IPS-20b (cell line): ENCODE measurements at regions not wholly inside any gene's neighbourhood (a gene's known extent, or its start where the extent isn't known, plus 50 kb on each side); places are given as distances from the start of the nearest gene placed in this dataset.

Experiments used
- H3K27ac ChIP-seq: one replicate; pipeline ENCODE4 v1.5.1; 2013; ENCODE audit warnings: low read length
- H3K27me3 ChIP-seq: 2 replicates; pipeline ENCODE4 v1.6.1; 2013; ENCODE audit warnings: mild to moderate bottlenecking, low read length, inconsistent platforms; ENCODE audit not compliant: insufficient read depth
- H3K36me3 ChIP-seq: 2 replicates; pipeline ENCODE4 v1.6.1; 2013; ENCODE audit warnings: low read depth, mild to moderate bottlenecking, inconsistent platforms, low read length, moderate library complexity; ENCODE audit not compliant: insufficient read depth
- H3K4me1 ChIP-seq: 2 replicates; pipeline ENCODE4 v1.6.1; 2013; ENCODE audit warnings: mild to moderate bottlenecking, control low read depth, inconsistent platforms, low read length, moderate library complexity; ENCODE audit not compliant: insufficient read depth
- H3K4me3 ChIP-seq: 2 replicates; pipeline ENCODE4 v1.5.1; 2013; ENCODE audit warnings: mild to moderate bottlenecking, low read length, inconsistent platforms
- H3K9ac ChIP-seq: 2 replicates; pipeline ENCODE4 v1.6.1; 2013; ENCODE audit warnings: low read depth, mild to moderate bottlenecking, inconsistent platforms, low read length, moderate library complexity
- H3K9me3 ChIP-seq: 2 replicates; pipeline ENCODE4 v1.6.1; 2013; ENCODE audit warnings: mild to moderate bottlenecking, low read depth, low read length, inconsistent platforms; ENCODE audit not compliant: insufficient read depth

DNA sequence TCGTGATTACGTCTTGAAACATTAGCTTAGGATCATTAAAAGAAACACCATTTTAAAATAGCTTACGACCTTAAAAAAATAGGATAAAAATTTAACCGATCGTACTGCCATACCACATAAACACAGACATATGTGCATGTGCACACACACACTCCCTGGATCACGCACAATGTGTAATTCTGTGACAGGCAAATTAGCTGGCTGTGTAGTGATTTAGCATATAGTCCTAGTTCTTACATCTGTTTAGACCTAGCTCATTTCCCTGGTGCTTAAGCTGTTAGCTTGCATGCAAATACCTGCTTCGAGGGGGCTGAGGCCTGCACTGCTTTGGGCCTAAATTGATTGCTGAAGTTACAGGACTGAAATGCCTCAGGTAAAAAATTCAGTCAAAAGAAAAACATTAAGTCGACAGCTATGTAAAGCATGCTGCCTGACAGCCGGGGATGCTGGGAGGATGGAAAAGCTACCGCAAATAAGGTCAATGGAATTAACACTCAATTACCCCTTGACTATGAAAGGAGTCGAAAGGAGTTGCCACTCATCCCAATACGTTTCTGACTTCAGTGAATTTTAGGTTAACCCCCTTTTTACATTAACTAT lies 267.1 kb upstream of the FZD8 start:
- H3K27ac ChIP-seq = no peak overlapping the region
- H3K9me3 ChIP-seq = no peaks in the 10 kb centered on the region
- peaks cover 33% of the 10 kb centered on the region for H3K4me1 ChIP-seq
- no peak overlapping the region; the same call in 1 of the 2 replicates for H3K9ac ChIP-seq
- H3K27me3 ChIP-seq = no peaks in the 10 kb centered on the region
- no peaks in the 10 kb centered on the region for H3K36me3 ChIP-seq
- H3K4me3 ChIP-seq = no peak overlapping the region

GRCh38 chr10:35908451-35908850 lies 266.4 kb upstream of the FZD8 start:
- no peak overlapping the region for H3K4me3 ChIP-seq
- peaks cover 33% of the 10 kb centered on the region for H3K4me1 ChIP-seq
- H3K9ac ChIP-seq = no peak overlapping the region
- H3K27me3 ChIP-seq = no peaks in the 10 kb centered on the region
- no peaks in the 10 kb centered on the region for H3K9me3 ChIP-seq
- no peak overlapping the region for H3K27ac ChIP-seq
- H3K36me3 ChIP-seq = no peaks in the 10 kb centered on the region

DNA sequence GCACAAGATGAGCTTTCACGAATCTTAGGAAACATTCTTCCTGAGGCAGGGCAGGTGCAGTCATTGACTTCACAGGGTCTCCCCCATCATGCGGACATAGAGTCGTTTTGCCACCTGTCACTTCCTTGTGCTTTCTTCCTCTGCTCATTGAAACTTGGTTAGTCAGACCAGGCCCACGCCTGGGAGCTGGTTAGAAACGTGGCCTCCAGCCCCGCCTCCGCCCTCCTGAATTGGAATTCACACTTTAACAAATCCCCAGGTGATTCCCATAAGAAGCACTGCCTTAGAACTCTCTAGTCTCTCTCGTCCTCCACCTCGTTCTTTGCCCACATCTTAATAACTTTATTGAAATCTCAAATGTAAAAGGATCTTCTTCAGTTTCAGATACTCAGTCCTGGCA lies 265.5 kb upstream of the FZD8 start:
- H3K4me3 ChIP-seq = no peak overlapping the region
- peaks cover 26% of the 10 kb centered on the region for H3K4me1 ChIP-seq
- H3K9me3 ChIP-seq = no peaks in the 10 kb centered on the region
- no peak overlapping the region for H3K9ac ChIP-seq
- H3K27me3 ChIP-seq = no peaks in the 10 kb centered on the region
- H3K27ac ChIP-seq = no peak overlapping the region
- no peaks in the 10 kb centered on the region for H3K36me3 ChIP-seq

GRCh38 chr10:35906155-35906554 lies 264.1 kb upstream of the FZD8 start:
- Histone ChIP-seq H3K27me3 (no peaks in the 10 kb centered on the region), H3K36me3 (no peaks in the 10 kb centered on the region), H3K9ac (no peak overlapping the region), H3K27ac (no peak overlapping the region), H3K4me1 (peaks cover 23% of the 10 kb centered on the region), H3K4me3 (no peak overlapping the region), H3K9me3 (no peaks in the 10 kb centered on the region)

- Histone ChIP-seq H3K27me3 (no peaks in the 10 kb centered on the region), H3K9ac (no peak overlapping the region), H3K27ac (no peak overlapping the region), H3K9me3 (no peaks in the 10 kb centered on the region), H3K4me1 (0 out of 2 replicates have a peak, but pooled peaks cover 2% of the 10 kb centered on the region), H3K4me3 (no peak overlapping the region), H3K36me3 (no peaks in the 10 kb centered on the region)
These were observed 260.9 kb upstream of the FZD8 start for GRCh38 chr10:35903021-35903420.

DNA sequence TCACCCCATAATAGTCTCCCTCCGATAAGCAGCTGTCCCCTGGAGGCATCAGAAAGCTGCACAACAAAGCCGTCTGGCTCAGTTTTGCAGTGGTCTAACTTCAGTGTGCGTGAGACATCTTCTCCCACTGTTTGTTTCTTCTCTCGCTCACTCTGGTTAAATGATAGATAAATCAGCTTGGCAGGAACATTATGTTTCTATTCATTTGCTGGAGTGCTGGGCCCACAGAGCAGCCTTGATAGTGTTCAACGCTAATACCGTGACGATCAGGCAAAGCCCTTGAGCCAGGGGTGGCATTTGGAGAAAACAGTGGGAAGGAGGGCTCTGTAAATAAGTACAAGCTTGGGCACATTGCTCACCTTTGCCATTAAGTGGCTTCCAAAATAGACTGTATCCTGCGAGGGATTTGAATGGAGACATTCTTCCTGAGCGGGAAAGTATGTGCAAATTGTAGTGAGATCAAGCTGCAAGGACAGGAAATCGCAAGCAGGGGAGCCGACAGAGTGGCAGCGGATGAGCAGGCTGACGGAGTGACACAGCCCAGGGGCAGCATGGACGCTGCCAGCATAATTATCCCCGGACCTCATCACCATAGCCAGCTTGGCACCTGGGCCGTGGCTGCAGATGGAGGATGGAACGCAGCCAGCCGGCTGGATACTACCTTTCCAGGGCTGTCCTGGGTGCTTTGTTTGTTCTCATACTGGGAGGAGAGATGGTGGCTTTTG lies 256.8 kb upstream of the FZD8 start:
- Histone ChIP-seq H3K36me3 (no peaks in the 10 kb centered on the region), H3K4me3 (no peak overlapping the region), H3K9ac (no peak overlapping the region)

DNA sequence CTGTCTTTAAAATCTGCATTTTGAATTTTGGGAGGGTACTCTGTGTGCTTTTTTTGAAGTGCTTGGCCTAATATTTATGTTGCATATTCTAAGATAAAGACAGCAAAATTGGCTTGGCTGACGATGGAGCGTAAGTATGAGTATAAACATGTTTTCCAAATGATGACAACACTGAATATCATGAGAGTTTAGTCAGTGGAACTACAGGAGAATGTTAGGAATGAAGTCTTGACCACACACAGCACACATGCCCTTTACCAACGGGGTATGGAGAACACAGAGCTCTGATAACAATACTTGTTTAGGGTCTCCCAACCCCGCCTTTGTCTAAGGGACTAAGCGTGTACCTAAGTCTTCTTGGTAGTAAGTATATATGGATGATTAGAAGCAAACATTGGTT lies 253.9 kb upstream of the FZD8 start:
- H3K9ac ChIP-seq = no peak overlapping the region
- H3K4me3 ChIP-seq = no peak overlapping the region
- no peaks in the 10 kb centered on the region for H3K9me3 ChIP-seq
- no peak overlapping the region for H3K27ac ChIP-seq
- no peaks in the 10 kb centered on the region; the same call in 1 of the 2 replicates for H3K27me3 ChIP-seq
- H3K36me3 ChIP-seq = no peaks in the 10 kb centered on the region
- 0 out of 2 replicates have a peak, but pooled peaks cover 2% of the 10 kb centered on the region for H3K4me1 ChIP-seq

More for the DNA sequence above, 256.8 kb upstream of the FZD8 start:
- Histone ChIP-seq H3K4me1 (no peaks in the 10 kb centered on the region), H3K9me3 (no peaks in the 10 kb centered on the region), H3K27ac (no peak overlapping the region), H3K27me3 (no peaks in the 10 kb centered on the region; the same call in 1 of the 2 replicates)

GRCh38 chr10:35895331-35895730 lies 253.2 kb upstream of the FZD8 start:
- Histone ChIP-seq H3K27ac (no peak overlapping the region), H3K27me3 (no peaks in the 10 kb centered on the region; the same call in 1 of the 2 replicates), H3K9ac (no peak overlapping the region)

GRCh38 chr10:35892526-35892925 lies 250.4 kb upstream of the FZD8 start:
- Histone ChIP-seq H3K27me3 (no peaks in the 10 kb centered on the region; the same call in 1 of the 2 replicates), H3K9me3 (no peaks in the 10 kb centered on the region), H3K4me1 (peaks cover 6% of the 10 kb centered on the region; the same call in 1 of the 2 replicates), H3K27ac (no peak overlapping the region), H3K36me3 (no peaks in the 10 kb centered on the region), H3K4me3 (no peak overlapping the region), H3K9ac (no peak overlapping the region)

More at GRCh38 chr10:35895331-35895730, 253.2 kb upstream of the FZD8 start:
- no peak overlapping the region for H3K4me3 ChIP-seq
- H3K4me1 ChIP-seq = peaks cover 5% of the 10 kb centered on the region; the same call in 1 of the 2 replicates
- no peaks in the 10 kb centered on the region for H3K36me3 ChIP-seq
- no peaks in the 10 kb centered on the region for H3K9me3 ChIP-seq

DNA sequence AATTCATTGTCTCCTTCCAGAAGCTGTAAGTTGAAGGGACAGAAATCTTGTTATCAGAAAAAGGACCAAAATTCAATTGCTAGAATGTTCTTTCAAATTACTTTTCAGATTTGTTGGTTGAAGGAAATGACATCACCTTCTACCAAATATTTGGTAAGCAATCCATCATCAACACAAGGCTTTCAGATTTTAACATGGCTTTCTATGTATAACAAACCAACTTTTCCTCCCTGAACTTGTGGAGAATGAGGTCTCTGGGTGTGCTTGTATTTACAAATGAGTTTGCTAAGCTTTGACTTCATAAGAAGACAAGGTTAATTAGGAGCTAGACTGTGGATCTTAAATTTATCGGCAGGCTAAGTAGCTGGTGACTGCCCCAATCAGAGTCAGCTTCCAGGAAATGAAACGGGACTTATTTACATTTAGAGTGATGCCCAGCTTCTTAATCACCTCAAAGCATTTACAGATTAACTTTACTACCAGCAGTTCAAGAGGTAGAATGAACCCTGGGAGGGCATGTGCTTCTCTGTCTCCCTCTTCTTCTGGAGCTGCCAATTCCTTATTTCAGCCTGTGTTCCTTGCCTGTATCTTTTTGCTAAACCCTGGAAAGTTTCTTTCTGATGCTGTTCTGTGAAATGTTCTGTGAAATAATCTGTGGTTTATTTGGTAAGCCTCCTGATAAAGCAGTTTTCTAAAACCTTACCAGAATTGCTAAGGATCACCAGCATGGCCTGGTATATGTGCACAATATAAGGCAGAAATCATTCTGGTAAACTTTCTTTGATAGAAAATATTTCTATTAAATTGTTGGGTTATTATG lies 248.8 kb upstream of the FZD8 start:
- no peaks in the 10 kb centered on the region for H3K36me3 ChIP-seq
- H3K9ac ChIP-seq = no peak overlapping the region
- no peak overlapping the region for H3K4me3 ChIP-seq
- H3K27me3 ChIP-seq = no peaks in the 10 kb centered on the region
- H3K9me3 ChIP-seq = no peaks in the 10 kb centered on the region
- H3K4me1 ChIP-seq = peaks cover 6% of the 10 kb centered on the region; the same call in 1 of the 2 replicates
- no peak overlapping the region for H3K27ac ChIP-seq

DNA sequence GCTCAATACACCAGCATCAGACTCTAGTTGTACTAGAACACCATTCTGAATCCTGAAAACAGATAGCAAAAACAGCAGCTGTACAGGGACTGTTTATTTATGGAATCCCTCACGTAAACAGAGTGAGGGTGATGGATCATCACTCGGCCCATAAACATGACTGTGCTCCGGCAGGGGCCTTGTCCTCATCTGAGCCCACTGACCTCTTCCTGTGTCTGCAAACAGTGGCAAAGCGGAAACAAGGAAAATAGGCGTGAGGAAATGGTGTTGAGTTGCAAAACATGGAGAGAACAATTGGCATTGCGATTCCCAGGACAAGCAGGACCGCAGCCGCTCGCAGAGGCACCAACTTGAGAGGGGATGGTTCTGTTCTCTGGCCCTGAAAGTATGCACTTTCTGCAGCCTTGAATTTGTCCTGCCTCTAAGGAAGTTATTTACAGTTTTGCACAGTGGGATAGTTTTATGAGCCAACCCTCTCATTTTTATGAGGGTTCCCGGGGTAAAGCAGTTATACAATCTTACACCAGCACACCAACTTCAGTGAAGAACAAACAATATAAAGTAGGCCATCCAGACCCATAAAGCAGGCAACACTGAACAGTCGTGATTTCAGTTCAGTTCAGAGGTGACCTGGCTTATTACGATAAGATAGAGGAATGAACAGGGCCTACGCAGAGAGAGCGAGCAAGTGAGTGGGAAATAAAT lies 248.0 kb upstream of the FZD8 start:
- no peaks in the 10 kb centered on the region for H3K9me3 ChIP-seq
- H3K4me3 ChIP-seq = no peak overlapping the region
- H3K9ac ChIP-seq = no peak overlapping the region
- H3K27me3 ChIP-seq = no peaks in the 10 kb centered on the region
- peaks cover 6% of the 10 kb centered on the region; the same call in 1 of the 2 replicates for H3K4me1 ChIP-seq
- no peak overlapping the region for H3K27ac ChIP-seq
- H3K36me3 ChIP-seq = no peaks in the 10 kb centered on the region
